Fibroblast of skin of right biceps (primary cell): ENCODE measurements at regions not wholly inside any gene's neighbourhood (a gene's known extent, or its start where the extent isn't known, plus 50 kb on each side); places are given as distances from the start of the nearest gene placed in this dataset.

Experiments
- DNase-seq: peaks from one replicate; pipeline ENCODE4 v3.0.0-alpha.2; 2013

- no peak for DNase-seq
Measured at GRCh38 chr20:60294632-60295031, 336.4 kb downstream of the CDH26 start.

- no peak for DNase-seq
Measured at GRCh38 chr20:60295214-60295613, 337.0 kb downstream of the CDH26 start.

DNA sequence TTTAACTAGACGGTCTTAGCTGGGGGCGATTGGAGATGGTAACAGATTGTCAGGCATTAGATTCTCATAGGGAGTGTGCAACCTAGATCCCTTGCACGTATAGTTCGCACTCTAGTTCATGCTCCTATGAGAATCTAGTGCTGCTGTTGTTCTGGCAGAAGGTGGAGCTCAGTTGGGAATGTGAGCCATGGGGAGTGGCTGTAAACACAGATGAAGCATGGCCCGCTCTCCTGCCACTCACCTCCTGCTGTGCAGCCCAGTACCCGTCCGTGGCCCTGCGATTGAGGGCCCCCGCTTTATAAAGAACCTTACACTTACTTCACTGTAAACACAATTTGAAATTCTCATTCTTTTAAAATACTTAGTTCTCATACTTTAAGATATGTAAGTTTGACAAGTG is 339.4 kb downstream of the CDH26 start:
- DNase-seq: no peak

DNA sequence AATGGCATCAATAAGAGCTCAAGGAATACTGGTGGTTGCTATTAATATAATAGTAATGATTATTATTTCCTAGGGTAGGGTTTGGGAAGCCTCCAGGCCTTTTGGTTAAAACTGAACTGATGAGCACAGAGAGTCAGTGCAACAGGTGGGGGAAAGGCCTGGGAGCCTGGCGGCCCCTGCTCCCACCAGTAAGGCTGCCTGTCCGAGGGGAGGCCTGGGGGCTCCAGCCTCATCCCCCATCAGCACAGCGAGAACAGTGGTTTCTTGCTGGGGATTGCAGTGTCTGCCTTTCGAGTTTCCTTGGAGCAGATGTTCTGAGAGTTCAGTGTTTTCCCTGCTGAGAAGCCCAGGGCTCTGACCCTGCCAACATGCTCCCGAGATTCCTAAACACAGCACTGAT is 340.4 kb downstream of the CDH26 start:
- no peak for DNase-seq

DNA sequence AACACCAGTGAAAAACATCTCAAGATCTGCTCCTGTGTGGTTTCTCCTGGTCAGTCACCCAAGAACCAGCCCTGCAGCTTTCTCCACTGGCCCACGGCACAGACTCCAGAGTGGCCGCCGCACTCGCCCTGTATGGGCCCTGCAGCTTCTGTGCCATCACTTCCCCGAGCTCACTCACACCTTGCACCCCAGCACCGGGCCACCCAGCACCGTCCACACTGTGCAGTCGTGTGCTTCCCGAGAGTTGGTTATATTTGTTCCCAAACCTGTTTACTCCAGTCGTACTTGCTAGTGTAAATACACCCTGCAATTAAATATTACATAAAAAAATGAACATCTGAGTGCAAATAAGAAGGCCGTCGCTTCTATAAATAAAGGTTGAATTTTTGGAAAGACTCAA is 341.7 kb downstream of the CDH26 start:
- no peak for DNase-seq

DNA sequence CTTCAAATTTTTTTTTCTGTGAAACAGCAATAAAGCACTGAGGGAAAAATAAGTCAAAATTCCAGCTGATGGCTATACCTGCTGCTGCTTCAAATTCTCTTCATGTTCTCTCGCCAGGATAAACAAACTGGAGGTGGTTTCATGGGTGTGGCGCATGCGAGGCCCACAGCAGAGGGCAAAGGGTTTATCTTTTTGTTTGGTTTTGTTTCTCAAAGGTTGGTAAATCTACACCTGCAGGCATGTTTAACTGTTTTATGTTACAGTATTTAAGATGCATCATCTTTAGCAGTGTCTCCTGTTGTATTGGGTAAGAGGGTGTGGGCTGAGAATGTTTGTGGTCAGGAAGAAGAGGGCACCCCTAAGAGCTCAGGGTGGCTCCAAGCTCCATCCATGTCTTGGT is 342.2 kb downstream of the CDH26 start:
- DNase-seq: no peak

GRCh38 chr20:60302875-60303274 is 344.7 kb downstream of the CDH26 start:
- DNase-seq: no peak

- DNase-seq: no peak
Measured at GRCh38 chr20:60304026-60304590, 345.9 kb downstream of the CDH26 start.

DNA sequence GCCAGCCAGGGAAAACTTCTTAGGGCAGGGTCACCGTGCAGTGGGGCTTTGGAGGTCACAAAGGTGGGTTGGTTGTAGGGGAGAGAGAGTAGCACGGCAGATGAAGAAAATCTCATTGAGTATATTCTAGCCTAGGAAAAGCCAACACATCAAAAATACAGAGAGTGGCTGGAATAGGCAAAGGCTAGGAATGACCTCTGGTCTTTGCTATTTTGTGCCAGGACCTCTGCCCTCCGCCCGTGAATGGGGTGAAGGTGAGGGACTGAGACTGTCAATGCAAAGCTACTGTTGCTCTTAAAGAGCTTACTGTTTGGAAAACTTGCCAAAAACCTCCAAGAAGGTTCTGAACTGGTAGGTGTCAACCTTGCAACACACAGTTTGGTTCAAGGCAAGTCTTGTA is 346.7 kb downstream of the CDH26 start:
- no peak for DNase-seq

DNA sequence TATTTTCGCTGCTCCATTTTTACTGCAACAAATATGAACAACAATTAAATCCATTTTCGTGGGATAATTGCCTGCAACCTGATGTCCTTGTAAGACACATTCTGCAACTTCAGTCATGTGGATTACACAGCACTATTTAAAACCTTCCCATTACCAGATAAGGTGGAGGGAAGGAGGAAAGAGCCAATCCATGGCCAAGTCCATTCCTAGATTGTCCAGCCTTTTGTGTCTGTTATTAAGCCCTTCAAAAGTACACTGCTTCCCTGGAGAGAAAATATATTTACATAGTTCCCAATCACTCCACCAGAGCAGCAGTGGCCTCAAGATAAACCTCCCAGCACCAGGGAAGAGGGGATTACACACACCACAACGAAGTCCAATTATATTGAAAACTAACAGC is 347.9 kb downstream of the CDH26 start:
- no peak for DNase-seq

DNA sequence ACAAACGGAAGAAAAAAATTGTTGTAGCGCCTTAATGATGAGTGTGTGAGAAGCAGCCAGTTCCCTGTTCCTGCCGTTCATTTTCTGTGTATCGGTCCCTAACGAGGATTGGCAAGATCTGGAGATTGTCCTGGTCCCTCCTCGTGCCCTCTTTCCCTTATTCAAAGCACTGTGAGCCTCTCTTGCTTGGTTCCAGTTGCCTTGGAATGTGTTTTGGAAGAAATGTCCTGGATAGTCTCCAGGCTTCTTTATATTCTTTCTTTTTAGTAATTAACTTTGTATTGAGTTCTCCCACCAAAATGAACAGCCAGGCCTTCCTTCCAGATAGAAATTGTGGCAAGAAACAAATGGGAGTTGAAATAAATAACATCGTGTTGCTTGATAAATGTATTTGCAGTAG is 348.3 kb downstream of the CDH26 start:
- DNase-seq: no peak

- no peak for DNase-seq
Measured at GRCh38 chr20:60310560-60311349, 352.5 kb downstream of the CDH26 start.

DNA sequence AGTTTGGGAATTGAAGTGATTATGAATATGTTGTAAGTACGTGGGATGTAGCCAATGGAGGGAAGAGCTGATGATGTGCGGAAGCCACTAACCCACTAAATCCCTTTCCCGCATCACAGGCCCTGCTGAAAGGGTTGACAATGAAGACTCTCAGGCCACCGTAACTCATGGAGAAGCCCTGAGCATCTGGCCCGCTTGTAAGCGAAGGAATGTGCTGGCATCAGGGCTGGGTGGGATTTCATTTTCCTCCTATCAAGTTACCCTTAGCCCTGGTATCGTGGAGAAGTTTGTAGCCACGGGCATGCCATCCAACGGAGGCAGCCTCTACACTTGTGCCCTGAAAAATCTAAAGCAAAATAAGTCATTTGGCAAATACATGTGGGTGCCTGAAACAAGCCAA is 355.0 kb downstream of the CDH26 start:
- DNase-seq: no peak

- no peak for DNase-seq
Measured at GRCh38 chr20:60313614-60314013, 355.4 kb downstream of the CDH26 start.

GRCh38 chr20:60314727-60315126 is 356.5 kb downstream of the CDH26 start:
- no peak for DNase-seq

DNA sequence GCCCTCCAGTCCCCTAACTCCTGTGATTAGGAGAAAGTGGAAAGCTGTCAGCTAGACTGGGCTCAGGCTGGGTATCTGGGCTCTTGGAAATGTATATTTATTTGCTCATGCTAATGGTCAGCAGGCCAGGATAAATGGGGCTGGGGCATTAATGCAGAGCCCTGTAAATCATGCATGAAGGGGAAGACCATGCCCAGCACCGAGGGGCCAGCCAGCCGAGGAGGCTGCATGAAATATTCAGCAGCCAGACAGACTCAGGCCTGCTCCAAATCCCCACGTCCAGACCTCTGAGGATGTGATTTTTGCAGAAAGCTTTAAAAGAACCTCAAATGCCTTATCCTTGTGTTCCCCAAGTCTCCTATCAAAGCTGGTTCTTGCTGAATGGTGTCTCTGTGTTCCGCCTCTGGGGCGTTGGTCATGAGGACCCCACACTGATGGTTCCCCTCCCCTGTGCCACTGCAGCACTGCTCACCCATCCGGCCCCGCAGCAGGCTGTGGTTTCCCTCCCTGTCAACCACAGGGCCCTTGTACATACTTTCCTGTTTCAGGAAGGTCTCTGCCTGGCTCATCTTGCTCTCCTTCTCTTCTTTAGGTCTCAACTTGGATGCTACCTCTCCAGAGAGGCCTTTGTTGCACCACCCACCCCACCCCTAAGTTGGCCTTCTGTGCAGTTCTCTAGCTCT is 358.4 kb downstream of the CDH26 start:
- no peak for DNase-seq

- DNase-seq: no peak
Measured at GRCh38 chr20:60317401-60317800, 359.2 kb downstream of the CDH26 start.

DNA sequence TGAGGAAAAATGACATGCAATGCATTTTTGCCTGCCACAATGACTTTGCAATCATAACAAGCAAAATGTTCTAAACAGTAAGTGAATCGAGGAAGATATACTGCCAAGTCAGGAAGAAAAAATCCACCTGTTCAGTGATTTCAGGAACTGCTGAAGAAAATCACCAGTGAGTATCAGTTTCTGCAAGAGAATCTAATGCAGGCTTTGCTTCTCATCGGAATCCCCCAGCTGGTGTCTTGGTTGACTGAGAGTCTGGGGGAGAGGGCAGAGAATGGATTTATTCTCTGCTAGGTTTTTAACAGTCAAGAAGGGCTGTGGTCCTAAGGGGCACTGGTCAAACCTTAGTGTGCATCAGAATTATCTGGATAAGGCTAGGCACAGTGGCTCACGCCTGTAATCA is 363.4 kb downstream of the CDH26 start:
- no peak for DNase-seq

DNA sequence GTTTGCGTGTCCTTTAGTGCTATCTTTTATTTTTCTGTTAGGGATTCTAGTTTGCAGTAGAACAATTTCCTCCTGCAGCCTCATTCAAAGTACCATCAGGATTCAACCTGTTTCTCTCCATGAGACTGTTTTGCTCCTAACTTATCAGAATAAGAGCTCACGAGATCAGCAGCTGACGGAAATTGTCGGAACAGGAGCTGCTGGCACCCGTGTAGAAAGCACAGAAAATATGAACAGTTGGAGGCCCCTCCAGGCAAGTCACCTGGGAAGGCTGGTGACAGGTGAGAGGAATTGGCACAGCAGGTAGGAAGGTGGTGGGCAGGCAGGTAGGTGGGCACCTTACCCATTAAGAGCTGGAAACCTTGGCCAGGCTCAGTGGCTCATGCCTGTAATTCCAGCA is 368.6 kb downstream of the CDH26 start:
- no peak for DNase-seq

DNA sequence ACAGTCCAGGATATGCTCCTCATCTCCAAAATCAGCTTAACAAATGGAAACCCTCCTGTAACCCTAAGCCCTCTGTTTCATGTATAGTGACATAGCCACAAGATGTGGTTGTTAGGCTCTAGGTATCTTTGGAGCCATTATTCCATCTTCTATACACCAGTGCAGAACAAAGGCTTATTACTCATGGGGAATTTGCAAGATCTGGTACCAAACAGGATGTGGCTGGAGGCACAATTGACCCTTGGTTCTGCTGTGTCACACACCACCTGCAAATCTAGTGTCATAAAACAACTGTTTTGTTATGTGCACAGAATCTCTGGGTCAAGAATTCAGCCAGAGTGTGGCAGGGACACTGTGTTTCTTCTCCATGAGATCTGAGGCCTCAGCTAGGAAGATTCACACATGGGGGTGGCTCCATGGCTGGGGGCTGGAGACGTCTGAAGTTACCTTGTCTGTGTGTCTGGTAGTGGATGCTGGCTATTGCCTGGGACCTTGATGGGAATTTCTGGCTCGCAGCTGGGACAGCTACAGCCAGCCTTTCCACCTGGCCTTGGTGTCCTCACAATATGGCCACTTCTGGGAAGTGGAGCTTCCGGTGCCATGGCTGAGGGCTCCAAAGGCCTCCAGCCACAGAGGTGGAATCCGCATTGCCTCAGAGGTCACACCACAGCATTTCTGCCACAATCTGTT is 369.9 kb downstream of the CDH26 start:
- DNase-seq: no peak

DNA sequence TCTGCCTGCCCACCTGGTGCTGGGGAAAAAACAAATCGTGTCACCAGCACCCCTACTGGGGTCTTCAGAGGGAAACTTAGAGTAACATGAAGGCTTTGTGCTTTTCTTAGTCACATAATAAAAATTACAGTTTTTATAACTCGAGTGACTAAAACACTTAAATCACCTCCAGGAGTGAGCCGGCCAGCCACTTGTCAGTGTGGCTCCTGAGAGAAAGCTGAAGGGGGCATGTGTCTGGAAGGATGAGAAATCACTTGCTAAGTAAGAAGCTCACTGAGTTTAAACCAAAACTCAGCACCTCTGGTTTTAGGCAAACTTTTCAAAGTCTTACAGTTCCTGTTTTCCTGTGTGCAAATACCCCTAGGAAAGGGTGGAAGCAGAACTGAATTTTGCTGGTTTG is 372.2 kb downstream of the CDH26 start:
- no peak for DNase-seq

GRCh38 chr20:60331688-60332300 is 373.6 kb downstream of the CDH26 start:
- DNase-seq: no peak

DNA sequence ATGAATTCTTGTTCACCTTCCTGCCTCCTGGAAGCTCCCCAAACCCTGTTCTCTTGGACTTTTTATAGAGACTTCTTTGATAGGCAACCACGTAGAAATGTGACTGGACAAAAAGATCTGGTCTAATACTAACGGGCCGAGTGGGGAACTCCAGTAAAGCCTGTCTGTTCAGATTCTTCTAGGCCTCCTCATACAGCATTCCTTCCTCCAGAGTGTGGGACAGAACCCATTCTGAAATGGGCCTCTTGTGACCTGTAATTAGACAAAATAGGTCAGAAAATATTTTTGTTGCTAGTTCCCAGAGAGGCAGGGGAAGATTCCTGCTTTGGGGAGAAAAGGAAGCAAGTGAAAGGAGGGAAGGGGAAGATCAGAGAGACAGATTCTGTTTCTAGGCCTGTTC is 374.3 kb downstream of the CDH26 start:
- DNase-seq: no peak
